ENCODE measurements at regions not wholly inside any gene's neighbourhood (a gene's known extent, or its start where the extent isn't known, plus 50 kb on each side); places are given as distances from the start of the nearest gene placed in this dataset.

GRCh38 chr1:81670286-81670685, 130.4 kb upstream of the ADGRL2 start:
- Histone ChIP-seq H2AFZ (ENCODE audit: low read length) (no peak overlapping the region), H3K9me2 (replicated peaks; ENCODE audit: insufficient read depth, low read length) (no peaks in the 10 kb centered on the region), H3K4me1 (ENCODE audit: low read length) (no peaks in the 10 kb centered on the region), H3K27me3 (replicated peaks; ENCODE audit: insufficient read depth, low read length) (no peaks in the 10 kb centered on the region), H3F3A (ENCODE audit: insufficient read depth, low read length) (no peaks in the 10 kb centered on the region), H4K20me1 (ENCODE audit: insufficient read depth, low read length) (no peaks in the 10 kb centered on the region), H3K79me2 (ENCODE audit: low read length) (no peaks in the 10 kb centered on the region), H3K4me2 (ENCODE audit: low read depth, low read length) (no peak overlapping the region), H3K4me3 (ENCODE audit: low read length) (no peak overlapping the region), H3K9me3 (replicated peaks; ENCODE audit: insufficient read depth, low read length) (no peaks in the 10 kb centered on the region), H3K36me3 (replicated peaks; ENCODE audit: insufficient read depth, low read length) (no peaks in the 10 kb centered on the region), H3K27ac (ENCODE audit: low read length) (no peak overlapping the region), H3K9ac (ENCODE audit: low read length) (no peak overlapping the region)
- no peak for TF ChIP-seq EZH2 (optimal IDR thresholded peaks at IDR 0.05; ENCODE audit: low read depth, low read length)
- TF ChIP-seq EZH2phosphoT487 (IDR thresholded peaks at IDR 0.05; ENCODE audit: low read length): no peak
- TF ChIP-seq CTCF (IDR thresholded peaks at IDR 0.05; ENCODE audit: low read length): no peak
- no peak for DNase-seq

DNA sequence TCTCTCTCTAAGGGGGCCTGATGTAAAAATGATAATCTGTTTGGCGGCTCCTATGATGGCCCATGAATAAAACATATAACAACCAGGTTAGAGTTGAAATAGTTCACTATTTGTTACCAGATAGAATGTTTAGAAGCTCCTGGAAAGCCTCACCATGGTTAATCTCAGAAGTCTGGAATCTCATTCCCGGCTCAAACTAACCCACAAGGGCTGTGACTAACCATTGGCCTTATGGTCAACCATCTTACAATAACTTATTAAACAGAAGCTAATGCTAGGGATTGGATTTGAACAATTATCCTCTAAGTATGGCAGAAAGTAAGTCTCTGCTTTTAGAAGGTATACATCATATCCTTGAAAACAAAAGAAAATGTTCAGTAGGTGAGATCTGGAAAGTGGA, 134.1 kb upstream of the ADGRL2 start:
- no peak overlapping the region for H3K9ac ChIP-seq (ENCODE audit: low read length)
- H3K4me2 ChIP-seq (ENCODE audit: low read depth, low read length): no peak overlapping the region

GRCh38 chr1:81664341-81664740, 136.4 kb upstream of the ADGRL2 start:
- H3K4me2 ChIP-seq (ENCODE audit: low read depth, low read length): no peak overlapping the region
- H2AFZ ChIP-seq (ENCODE audit: low read length): no peak overlapping the region
- DNase-seq: no peak
- no peaks in the 10 kb centered on the region for H3K36me3 ChIP-seq (replicated peaks; ENCODE audit: insufficient read depth, low read length)
- no peaks in the 10 kb centered on the region for H3F3A ChIP-seq (ENCODE audit: insufficient read depth, low read length)
- H3K9me3 ChIP-seq (replicated peaks; ENCODE audit: insufficient read depth, low read length): no peaks in the 10 kb centered on the region
- no peaks in the 10 kb centered on the region for H3K27me3 ChIP-seq (replicated peaks; ENCODE audit: insufficient read depth, low read length)
- H3K9me2 ChIP-seq (replicated peaks; ENCODE audit: insufficient read depth, low read length): no peaks in the 10 kb centered on the region
- no peaks in the 10 kb centered on the region for H3K4me1 ChIP-seq (ENCODE audit: low read length)
- H4K20me1 ChIP-seq (ENCODE audit: insufficient read depth, low read length): no peaks in the 10 kb centered on the region
- H3K9ac ChIP-seq (ENCODE audit: low read length): no peak overlapping the region
- TF ChIP-seq CTCF (IDR thresholded peaks at IDR 0.05; ENCODE audit: low read length) (no peak), EZH2 (optimal IDR thresholded peaks at IDR 0.05; ENCODE audit: low read depth, low read length) (no peak), EZH2phosphoT487 (IDR thresholded peaks at IDR 0.05; ENCODE audit: low read length) (no peak)
- no peak overlapping the region for H3K4me3 ChIP-seq (ENCODE audit: low read length)
- H3K79me2 ChIP-seq (ENCODE audit: low read length): no peaks in the 10 kb centered on the region
- no peak overlapping the region for H3K27ac ChIP-seq (ENCODE audit: low read length)

More for the DNA sequence above, 134.1 kb upstream of the ADGRL2 start:
- Histone ChIP-seq H2AFZ (ENCODE audit: low read length) (no peak overlapping the region), H3K9me3 (replicated peaks; ENCODE audit: insufficient read depth, low read length) (no peaks in the 10 kb centered on the region), H3K27me3 (replicated peaks; ENCODE audit: insufficient read depth, low read length) (no peaks in the 10 kb centered on the region), H3K4me3 (ENCODE audit: low read length) (no peak overlapping the region), H4K20me1 (ENCODE audit: insufficient read depth, low read length) (no peaks in the 10 kb centered on the region), H3K36me3 (replicated peaks; ENCODE audit: insufficient read depth, low read length) (no peaks in the 10 kb centered on the region), H3K9me2 (replicated peaks; ENCODE audit: insufficient read depth, low read length) (no peaks in the 10 kb centered on the region), H3K79me2 (ENCODE audit: low read length) (no peaks in the 10 kb centered on the region), H3K27ac (ENCODE audit: low read length) (no peak overlapping the region), H3K4me1 (ENCODE audit: low read length) (no peaks in the 10 kb centered on the region), H3F3A (ENCODE audit: insufficient read depth, low read length) (no peaks in the 10 kb centered on the region)
- DNase-seq: no peak
- no peak for TF ChIP-seq CTCF (IDR thresholded peaks at IDR 0.05; ENCODE audit: low read length)
- TF ChIP-seq EZH2 (optimal IDR thresholded peaks at IDR 0.05; ENCODE audit: low read depth, low read length): no peak
- no peak for TF ChIP-seq EZH2phosphoT487 (IDR thresholded peaks at IDR 0.05; ENCODE audit: low read length)

Measured in MM.1S (cell line).